ENCODE measurements at regions not wholly inside any gene's neighbourhood (a gene's known extent, or its start where the extent isn't known, plus 50 kb on each side); places are given as distances from the start of the nearest gene placed in this dataset.

DNA sequence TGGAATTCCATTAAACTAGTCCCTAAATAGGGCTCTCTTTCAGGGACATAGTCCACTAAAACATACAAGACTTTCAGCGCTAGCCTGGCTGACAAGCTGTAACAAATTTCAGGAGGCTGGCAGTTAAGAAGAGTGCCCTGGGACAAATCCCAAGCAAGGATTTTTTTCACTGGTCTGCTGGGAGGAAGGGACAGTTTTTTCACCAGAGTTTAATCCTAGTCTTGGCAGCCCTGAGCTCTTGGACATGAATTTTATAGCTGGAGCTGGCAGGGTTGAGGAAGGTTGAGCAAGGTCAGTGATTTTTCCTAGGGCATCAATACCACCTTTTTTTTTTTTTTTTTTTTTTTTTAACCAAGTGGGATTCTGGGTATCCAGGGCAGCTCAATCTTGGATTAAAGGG, 184.4 kb downstream of the SH2D1A start:
- 93% methylated on average over 1 of the region's 1 CpG for WGBS (ENCODE audit: missing lambda C conversion rate)
- POLR2A ChIA-PET, result no interaction called here

DNA sequence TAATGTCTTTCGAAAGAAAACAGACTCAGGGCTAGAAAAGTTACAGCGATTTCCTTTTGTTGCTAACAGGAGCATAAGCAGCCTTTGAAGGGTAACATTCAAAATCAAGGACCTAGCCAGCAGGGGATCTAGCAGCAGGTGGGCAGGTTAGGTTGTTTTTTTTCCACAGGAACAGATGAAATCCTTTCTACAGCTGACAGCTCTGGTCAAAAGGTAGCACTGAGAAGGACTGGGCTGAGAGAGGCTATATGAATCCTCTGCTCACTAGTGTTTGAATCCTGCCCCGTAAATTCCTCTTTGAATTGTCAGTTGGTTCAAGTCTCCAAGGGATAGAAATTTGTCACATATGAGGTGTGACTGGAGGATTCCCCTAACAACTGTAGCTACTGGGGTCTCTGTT, 188.2 kb downstream of the SH2D1A start:
- ATAC-seq (no peak), FAIRE-seq (no peak), DNase-seq (ENCODE audit: low read depth in 1 of 2, low spot score in 1 of 2) (no peak)
- Histone ChIP-seq H3K4me3 (no peak overlapping the region), H3K4me1 (no peaks in the 10 kb centered on the region), H3K4me2 (no peak overlapping the region), H3K9me3 (no peaks in the 10 kb centered on the region), H3K27ac (no peak overlapping the region)
- POLR2A ChIA-PET, result no interaction called here
- CTCF ChIA-PET, result no interaction called here
- WGBS (ENCODE audit: missing lambda C conversion rate), result 0% methylated on average over 3 of the region's 3 CpGs
- TF ChIP-seq, protein P1, sequence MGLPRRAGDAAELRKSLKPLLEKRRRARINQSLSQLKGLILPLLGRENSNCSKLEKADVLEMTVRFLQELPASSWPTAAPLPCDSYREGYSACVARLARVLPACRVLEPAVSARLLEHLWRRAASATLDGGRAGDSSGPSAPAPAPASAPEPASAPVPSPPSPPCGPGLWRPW (IDR thresholded peaks at IDR 0.05), result no peak
- TF ChIP-seq HOXA7 (CRISPR knock-in tag; IDR thresholded peaks at IDR 0.05) (no peak), NR3C1 (IDR thresholded peaks at IDR 0.05) (no peak), NPAS2 (CRISPR knock-in tag; IDR thresholded peaks at IDR 0.05; ENCODE audit: borderline replicate concordance) (no peak), ZNF302 (CRISPR knock-in tag; IDR thresholded peaks at IDR 0.05) (no peak), CBX8 (IDR thresholded peaks at IDR 0.05) (no peak), NFE2L2 (conservative IDR thresholded peaks at IDR 0.05; ENCODE audit: low read length) (no peak), EHF (CRISPR knock-in tag; IDR thresholded peaks at IDR 0.05) (no peak), CEBPB (IDR thresholded peaks at IDR 0.05) (no peak), CBX2 (IDR thresholded peaks at IDR 0.05; ENCODE audit: borderline replicate concordance, low read depth) (no peak), MYC (IDR thresholded peaks at IDR 0.05; ENCODE audit: borderline replicate concordance, low read length) (no peak), HEYL (CRISPR knock-in tag; IDR thresholded peaks at IDR 0.05) (no peak), HMGXB4 (CRISPR knock-in tag; IDR thresholded peaks at IDR 0.05; ENCODE audit: borderline replicate concordance) (no peak), MAFK (IDR thresholded peaks at IDR 0.05; ENCODE audit: partially characterized antibody) (no peak), KDM5A (IDR thresholded peaks at IDR 0.05) (no peak), ESRRA (IDR thresholded peaks at IDR 0.05; ENCODE audit: borderline replicate concordance, low read length) (no peak), ZC3H11A (IDR thresholded peaks at IDR 0.05) (no peak)
- TF ChIP-seq, protein P2, sequence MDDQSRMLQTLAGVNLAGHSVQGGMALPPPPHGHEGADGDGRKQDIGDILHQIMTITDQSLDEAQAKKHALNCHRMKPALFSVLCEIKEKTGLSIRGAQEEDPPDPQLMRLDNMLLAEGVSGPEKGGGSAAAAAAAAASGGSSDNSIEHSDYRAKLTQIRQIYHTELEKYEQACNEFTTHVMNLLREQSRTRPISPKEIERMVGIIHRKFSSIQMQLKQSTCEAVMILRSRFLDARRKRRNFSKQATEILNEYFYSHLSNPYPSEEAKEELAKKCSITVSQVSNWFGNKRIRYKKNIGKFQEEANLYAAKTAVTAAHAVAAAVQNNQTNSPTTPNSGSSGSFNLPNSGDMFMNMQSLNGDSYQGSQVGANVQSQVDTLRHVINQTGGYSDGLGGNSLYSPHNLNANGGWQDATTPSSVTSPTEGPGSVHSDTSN (IDR thresholded peaks at IDR 0.05), result no peak

More for the DNA sequence above, 184.4 kb downstream of the SH2D1A start:
- no peak for DNase-seq (ENCODE audit: low read depth in 1 of 2, low spot score in 1 of 2)
- CTCF ChIA-PET, result no interaction called here
- FAIRE-seq, result no peak
- Histone ChIP-seq H3K4me2 (no peak overlapping the region), H3K27ac (no peak overlapping the region), H3K4me1 (no peaks in the 10 kb centered on the region), H3K9me3 (no peaks in the 10 kb centered on the region), H3K4me3 (no peak overlapping the region)
- no peak for ATAC-seq
- no peak for TF ChIP-seq POLR2A (IDR thresholded peaks at IDR 0.05; ENCODE audit: low read length)
- TF ChIP-seq NR3C1 (IDR thresholded peaks at IDR 0.05), result no peak
- TF ChIP-seq RARB (CRISPR knock-in tag; IDR thresholded peaks at IDR 0.05), result no peak
- TF ChIP-seq TP53 (CRISPR knock-in tag; IDR thresholded peaks at IDR 0.05), result no peak
- TF ChIP-seq FOSB (CRISPR knock-in tag; IDR thresholded peaks at IDR 0.05), result no peak
- TF ChIP-seq, protein P1 (IDR thresholded peaks at IDR 0.05), result no peak
- TF ChIP-seq, protein P3, sequence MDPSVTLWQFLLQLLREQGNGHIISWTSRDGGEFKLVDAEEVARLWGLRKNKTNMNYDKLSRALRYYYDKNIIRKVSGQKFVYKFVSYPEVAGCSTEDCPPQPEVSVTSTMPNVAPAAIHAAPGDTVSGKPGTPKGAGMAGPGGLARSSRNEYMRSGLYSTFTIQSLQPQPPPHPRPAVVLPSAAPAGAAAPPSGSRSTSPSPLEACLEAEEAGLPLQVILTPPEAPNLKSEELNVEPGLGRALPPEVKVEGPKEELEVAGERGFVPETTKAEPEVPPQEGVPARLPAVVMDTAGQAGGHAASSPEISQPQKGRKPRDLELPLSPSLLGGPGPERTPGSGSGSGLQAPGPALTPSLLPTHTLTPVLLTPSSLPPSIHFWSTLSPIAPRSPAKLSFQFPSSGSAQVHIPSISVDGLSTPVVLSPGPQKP (IDR thresholded peaks at IDR 0.05; ENCODE audit: low read depth, low read length), result no peak
- no peak for TF ChIP-seq ZFP36 (IDR thresholded peaks at IDR 0.05; ENCODE audit: borderline replicate concordance, partially characterized antibody)
- no peak for TF ChIP-seq CBX8 (IDR thresholded peaks at IDR 0.05)
- TF ChIP-seq FOSL2 (IDR thresholded peaks at IDR 0.05), result no peak
- TF ChIP-seq FOSL2 (CRISPR knock-in tag; IDR thresholded peaks at IDR 0.05), result no peak
- no peak for TF ChIP-seq RNF2 (IDR thresholded peaks at IDR 0.05; ENCODE audit: borderline replicate concordance, low read depth)
- TF ChIP-seq FOXS1 (CRISPR knock-in tag; IDR thresholded peaks at IDR 0.05), result no peak
- no peak for TF ChIP-seq MAZ (IDR thresholded peaks at IDR 0.05; ENCODE audit: borderline replicate concordance, low read depth, low read length)

All from A549 (cell line).